DOHH2 (cell line): ENCODE measurements at regions not wholly inside any gene's neighbourhood (a gene's known extent, or its start where the extent isn't known, plus 50 kb on each side); places are given as distances from the start of the nearest gene placed in this dataset.

Experiments
- CTCF ChIP-seq: fragments of 200-600 bp; sonication (generic); IDR thresholded peaks from one replicate; pipeline ENCODE4 v1.5.1; 2014; ENCODE audit warnings: antibody characterized with exemption, mild to moderate bottlenecking, low read depth, low read length; ENCODE audit not compliant: poor library complexity, severe bottlenecking
- EZH2phosphoT487 ChIP-seq: fragments of 200-600 bp; sonication (generic); IDR thresholded peaks from 2 replicates; pipeline ENCODE4 v1.6.1; 2017; ENCODE audit warnings: borderline replicate concordance, mild to moderate bottlenecking, antibody characterized with exemption, low read length, moderate library complexity, mixed read lengths

GRCh38 chrX:22742174-22742573 lies 257.6 kb upstream of the DDX53 start:
- TF ChIP-seq CTCF (no peak), EZH2phosphoT487 (no peak)
